ENCODE measurements at regions not wholly inside any gene's neighbourhood (a gene's known extent, or its start where the extent isn't known, plus 50 kb on each side); places are given as distances from the start of the nearest gene placed in this dataset.

DNA sequence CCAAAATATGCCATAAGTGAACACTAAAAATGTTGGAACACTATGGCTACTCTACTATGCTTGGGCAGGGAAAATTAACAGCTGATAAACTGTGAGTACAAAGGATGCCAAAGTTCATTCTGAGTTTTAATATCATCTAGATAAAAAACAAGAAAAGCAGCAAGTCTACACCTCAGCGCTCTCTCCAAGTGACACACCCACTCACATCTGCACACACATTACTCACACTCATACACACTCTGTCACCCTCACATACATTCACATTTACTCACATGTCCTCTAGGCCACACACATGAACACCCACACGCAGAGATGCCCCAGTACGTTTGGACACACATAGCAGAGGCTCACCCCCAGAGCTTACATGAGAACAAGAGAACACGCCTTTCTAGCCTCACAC lies 87.3 kb upstream of the RAB4A start:
- no peak for DNase-seq (ENCODE audit: low spot score)

DNA sequence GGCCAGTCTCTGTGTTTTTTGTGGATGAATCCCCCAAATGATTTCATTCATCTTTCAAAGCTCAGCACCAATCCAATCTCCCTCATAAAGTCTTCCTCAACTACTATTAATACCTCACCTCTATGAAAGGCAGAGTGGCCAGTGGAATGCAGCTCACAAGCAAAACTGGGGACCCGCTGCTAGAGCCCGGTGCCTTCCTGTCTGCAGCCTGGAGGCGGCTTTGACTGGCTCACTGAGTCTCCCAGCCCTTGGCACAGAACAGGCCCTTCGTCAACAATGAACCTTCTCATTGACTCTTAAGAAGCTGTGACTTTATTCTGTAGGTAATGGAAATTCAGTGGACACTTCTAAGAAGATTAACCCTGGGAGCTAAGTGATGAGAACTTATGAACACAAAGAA lies 86.8 kb upstream of the RAB4A start:
- DNase-seq (ENCODE audit: low spot score): no peak

DNA sequence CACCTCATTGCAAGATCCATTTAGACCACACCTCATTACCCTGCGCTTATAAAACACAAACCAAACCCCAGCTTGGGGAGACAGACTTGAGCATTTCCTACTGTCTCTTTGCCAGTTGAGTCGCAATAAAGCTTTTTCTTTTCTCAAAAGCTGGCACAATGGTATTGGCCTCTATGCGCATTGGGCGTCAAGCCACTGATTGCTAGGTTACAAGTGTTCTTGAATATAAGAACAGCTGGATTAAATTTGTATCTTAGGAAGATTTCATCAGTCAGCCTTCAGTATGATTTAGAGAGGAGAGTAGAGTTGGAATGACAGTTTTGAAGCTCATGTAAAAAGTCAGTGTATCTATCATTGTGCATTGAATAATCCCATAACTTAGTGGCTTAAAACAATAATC lies 84.9 kb upstream of the RAB4A start:
- DNase-seq (ENCODE audit: low spot score): no peak

DNA sequence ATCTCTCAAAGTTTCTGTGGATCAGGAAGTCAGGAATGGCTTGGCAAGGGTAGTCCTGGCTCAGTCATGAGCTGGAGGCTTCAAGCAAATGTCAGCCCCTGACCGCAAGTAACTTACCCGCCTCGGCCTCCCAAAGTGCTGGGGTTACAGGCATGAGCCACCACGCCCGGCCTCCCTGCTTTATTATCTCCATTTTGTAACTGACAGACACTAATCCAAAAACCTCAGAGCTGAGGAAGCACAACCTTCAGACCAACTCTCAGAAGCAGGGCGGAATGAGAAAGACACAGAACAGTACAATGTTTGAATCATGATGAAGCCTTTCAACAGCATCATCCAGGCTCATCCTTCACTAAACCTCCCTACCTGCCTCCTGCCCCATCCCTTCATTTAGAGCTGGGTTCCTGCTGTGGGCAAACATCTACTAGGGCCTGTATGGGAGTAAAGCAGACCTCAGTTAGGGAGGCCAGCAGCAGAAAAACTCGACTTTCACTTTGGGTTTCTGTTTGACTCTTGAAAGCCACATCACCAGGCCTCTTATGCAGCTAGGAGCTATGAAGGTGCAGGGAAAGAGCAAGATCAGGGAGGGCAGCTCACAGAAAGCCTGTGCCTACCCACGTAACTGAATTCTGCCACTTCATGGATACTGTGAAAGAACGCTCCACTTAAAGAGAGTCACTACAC lies 84.4 kb upstream of the RAB4A start:
- no peak for DNase-seq (ENCODE audit: low spot score)

DNA sequence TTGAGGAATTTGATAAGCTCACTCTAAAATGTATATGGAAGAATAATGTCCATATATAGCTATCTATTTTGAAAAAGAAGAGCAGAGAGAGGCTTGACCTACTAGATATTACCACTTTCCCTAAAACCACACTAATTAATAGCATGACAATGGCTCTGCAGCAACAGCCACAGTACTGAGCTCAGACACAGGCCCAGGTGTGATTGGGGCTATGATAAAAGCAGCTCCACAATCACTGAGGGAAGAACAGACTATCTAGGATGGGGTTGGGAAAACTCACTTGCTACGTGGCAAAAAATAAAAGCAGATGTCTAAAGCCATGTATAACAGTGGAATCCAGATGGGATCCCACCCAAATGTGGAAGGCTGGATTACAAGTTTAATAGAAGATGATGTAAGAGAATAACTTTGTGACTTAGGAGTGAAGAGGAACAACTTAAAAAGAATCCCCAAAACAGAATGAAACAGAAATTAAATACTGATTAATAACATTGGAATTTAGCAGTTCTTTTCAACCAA lies 80.8 kb upstream of the RAB4A start:
- no peak for DNase-seq (ENCODE audit: low spot score)

DNA sequence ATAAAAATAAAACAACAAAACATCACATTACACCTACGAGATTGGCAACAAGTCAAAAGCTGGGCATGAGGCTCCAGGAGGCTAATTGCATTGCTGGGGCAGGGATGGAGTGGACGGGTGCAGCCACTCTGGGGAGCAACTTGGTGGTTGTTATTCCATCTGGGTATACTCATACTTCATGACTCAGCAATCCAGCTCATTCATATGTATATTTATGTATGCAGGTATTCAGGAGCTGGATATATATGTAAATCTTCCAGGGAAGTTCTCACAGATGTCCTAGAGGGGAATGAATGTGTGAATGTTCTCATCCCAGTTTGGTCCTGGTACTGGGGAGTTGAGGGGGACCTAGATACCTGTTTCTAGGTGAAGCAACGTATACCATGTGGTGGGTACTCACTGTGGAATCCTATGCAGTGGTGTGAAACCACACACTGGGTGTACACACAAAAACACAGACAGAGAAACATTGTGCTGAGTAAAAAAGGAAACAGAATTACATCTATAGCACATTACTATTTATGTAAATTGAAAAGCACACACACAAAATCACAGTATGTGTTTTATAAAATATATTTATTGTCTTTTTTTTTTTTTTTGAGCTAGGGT lies 79.7 kb upstream of the RAB4A start:
- no peak for DNase-seq (ENCODE audit: low spot score)

DNA sequence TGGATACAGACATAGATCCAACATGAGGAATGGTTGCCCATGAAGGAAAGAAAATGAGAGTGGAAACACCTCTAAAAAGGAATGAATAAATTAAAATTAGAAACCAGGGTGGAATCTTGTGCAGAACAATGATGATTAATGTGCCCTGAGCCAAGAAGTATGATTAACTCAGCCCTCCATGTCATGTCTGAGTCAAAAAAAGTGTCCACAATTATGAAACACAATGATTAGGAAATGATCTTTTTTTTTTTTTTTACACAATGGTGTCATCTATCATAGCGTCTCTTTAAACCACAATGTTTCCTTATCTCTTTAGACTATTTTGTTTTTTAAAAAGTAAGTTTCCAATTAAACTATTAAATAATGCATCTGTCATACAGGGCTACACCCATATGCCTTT lies 78.9 kb upstream of the RAB4A start:
- no peak for DNase-seq (ENCODE audit: low spot score)

DNA sequence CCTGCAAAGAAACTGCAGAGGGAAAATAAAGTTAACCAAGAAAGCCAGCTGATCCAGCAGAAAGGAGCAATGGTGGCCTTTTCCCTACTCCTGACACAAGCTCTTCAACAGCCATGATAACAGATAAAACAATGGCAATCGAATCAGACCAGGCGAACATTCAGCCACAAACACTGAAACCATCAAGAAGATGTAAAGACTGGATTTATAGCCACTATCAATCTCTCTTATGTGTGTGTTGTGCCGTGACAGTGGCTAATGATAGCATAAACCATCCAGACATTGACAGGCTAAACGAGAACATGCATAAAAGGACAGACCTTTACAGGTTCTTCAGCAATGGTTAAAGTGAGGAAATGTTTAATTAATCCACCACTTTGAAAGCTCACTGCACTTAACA lies 78.1 kb upstream of the RAB4A start:
- DNase-seq (ENCODE audit: low spot score): no peak

DNA sequence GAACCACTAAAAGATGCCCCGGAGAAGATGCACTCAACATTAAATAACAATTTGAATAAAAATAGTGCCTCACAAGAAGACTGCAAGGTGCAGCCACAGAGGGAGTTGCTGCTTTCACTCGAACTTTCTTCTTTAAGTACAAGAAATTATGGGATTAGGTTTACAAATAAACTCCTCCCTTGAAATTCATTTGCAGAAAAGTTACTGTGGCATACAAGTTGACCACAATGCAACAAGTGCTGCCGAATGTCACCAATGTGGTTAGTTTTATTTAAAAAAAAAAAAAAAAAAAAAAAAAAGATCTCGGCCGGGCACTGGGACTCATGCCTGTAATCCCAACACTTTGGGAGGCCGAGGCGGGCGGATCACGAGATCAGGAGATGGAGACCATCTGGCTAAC lies 76.8 kb upstream of the RAB4A start:
- DNase-seq (ENCODE audit: low spot score): no peak

DNA sequence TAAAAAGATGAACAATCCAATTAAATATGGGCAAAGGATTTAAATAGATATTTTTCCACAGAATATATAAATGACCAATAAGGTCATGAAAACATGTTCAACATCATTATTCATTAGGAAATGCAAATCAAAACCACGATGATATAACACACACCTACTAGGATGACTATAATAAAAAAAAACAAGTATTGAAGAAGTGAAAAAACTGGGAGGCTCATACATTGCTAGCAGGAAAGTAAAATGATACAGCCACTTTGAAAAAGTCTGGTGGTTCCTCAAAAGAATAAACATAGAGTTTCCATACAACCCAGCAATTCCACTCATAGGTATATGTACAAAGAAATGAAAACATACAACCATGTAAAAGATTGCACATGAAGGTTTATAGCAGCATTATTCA lies 75.7 kb upstream of the RAB4A start:
- no peak for DNase-seq (ENCODE audit: low spot score)

DNA sequence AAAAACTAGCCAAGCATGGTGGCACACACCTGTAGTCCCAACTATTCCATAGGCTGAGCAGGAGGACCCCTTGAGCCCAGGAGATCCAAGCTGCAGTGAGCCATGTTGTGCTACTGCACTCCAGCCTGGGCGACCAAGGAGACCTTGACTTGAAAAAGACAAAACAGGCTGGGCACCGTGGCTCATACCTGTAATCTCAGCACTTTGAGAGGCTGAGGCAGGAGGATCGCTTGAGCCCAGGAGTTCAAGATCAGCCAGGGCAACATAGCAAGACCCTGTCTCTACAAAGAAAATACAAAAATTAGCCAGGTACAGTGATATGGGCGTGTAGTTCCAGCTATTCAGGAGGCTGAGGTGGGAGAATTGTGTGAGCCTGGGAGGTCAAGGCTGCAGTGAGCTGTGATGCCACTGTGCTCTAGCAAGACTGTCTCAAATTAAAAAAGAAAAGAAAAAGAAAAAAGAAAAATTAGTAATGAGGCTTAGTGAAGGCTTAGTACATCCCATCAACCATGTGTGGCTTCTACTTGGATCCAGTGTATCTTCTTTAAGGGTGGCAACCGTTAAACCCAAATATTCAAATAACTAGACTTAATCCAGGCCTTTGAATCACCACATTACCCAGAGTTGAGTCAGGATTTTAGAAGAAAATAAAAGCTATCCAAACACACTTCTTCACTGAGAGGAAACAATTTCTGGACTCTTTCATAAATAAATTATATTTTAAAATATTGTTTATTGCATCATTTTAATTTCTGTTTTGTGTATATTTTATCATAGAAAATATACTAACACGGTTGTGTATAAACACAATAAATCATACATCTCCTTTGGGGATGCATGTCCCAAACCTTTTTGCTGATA lies 74.3 kb upstream of the RAB4A start:
- DNase-seq (ENCODE audit: low spot score): no peak

DNA sequence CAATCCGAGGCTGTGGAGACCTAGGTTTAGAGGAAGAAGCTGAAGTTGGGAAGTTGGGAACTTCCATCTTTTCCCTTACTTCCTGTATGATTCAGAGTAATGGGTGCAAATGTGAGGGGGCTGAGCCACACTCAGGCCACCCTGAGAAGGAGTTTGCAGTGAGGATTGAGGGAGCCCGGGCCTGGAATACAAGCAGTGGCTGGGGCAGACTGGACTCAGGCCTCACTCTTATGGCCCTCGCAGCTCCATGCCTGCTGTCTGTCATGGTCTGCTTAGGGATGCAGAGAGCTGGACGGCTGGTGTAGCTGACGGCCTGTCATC lies 73.7 kb upstream of the RAB4A start:
- no peak for DNase-seq (ENCODE audit: low spot score)

DNA sequence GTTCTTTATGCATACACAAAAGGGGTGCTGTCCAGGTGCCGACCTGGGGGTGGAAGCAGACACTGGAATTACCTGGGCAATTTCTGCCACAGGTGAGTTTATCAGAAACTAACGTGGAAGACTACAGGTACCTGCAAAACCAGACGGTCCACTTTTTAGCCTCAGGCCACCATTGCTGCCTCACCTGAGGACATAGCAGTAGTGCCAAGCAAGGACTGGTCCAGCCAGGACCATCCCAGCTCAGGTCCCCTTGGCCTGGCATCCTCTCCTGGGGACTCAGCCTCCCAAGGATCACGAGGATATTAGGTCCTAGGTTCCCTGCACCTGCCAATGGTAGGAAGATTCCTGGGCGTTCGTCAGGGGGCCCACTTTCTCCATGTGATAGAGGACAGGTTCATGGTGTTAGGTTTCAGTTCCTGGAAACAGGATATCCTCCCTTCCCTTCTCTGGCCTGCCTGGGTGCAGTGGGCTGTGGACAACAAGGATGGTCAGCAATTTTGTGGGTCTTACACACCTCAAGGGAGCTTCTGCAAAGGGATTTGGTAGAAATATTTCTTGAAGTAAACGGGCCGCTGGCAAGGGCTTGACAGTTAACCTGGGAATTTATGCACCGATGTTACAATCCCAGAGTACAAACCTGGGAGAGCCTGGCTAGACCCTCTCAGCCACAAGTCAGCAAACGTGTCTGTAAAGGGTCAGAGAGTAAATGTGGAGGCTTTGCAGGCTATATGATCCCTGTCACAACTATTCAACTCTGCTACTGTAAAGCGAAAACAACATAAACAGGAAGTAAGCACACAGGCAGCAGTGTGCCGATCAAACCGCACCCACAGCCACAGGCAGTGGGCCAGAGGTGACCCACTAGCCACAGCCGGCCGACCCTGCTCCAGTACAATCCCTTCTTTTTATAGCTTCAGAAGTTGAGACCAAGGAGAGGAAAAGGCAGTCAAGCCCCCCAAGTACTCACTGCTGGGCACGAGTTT lies 71.4 kb upstream of the RAB4A start:
- no peak for DNase-seq (ENCODE audit: low spot score)

DNA sequence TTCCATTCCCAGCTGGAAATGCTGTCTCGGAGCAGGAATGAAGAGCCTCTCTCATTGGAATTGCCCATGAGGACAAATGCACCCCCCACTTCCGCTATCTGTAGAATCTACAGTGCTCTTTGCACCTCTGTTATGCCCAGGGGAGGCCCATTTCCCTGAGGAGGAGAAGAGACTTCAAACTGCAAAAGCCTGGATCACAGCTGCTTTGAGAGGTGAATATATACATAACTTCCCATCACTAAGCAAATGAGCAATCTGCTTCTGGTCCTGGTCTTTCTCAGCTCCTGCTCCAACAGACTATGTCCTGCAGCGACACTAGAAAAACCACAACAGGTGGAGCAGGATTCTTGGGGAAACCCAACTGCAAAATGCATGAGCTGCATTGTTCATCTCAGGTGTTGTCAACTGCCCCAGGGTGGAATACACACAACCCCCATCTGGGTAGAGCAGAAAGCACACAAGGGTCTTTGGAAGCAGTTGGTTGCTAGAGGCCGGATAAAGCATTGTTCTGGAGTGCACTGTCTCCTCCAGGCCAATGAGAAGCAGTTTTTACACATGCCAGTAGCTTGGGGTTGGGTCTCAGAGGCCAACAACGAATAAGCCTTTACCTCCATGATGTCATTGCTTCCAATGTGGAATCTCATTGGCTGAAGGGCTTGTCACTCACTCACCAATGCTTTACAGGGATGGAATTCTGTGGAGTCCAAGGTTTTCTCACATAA lies 67.7 kb upstream of the RAB4A start:
- peak; percentile 37 for DNase-seq (ENCODE audit: low spot score)

DNA sequence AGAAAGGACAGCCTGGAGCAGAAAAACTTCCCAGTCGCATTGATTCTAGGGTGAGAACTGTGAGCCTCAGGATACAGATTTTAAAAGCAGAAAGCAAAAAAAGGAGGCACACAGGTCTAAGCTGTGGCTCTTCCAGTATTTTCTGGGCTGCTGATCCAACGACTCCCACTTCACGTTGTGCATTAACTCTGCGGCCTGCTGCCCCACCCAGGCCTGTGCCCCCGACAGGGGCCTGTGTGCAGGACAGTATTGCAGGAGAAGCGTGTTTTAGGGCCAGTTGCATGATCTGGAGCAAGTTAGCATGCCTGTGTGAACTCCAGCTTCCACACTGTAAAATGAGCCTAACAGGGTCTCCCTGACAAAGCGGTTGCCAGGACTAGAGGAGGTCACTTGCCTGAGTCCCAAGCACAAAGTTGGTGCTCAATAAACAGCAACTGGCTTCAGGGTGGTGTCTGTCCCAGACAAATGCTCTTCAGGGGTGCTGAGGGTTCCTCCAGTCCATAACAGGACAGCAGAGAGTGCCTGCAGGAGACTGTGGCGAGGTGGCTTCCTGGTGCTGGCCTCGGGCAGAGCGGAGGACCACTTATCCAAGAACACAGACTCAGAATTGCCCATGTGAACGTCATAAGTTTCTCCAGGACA lies 66.8 kb upstream of the RAB4A start:
- DNase-seq (ENCODE audit: low spot score): no peak

DNA sequence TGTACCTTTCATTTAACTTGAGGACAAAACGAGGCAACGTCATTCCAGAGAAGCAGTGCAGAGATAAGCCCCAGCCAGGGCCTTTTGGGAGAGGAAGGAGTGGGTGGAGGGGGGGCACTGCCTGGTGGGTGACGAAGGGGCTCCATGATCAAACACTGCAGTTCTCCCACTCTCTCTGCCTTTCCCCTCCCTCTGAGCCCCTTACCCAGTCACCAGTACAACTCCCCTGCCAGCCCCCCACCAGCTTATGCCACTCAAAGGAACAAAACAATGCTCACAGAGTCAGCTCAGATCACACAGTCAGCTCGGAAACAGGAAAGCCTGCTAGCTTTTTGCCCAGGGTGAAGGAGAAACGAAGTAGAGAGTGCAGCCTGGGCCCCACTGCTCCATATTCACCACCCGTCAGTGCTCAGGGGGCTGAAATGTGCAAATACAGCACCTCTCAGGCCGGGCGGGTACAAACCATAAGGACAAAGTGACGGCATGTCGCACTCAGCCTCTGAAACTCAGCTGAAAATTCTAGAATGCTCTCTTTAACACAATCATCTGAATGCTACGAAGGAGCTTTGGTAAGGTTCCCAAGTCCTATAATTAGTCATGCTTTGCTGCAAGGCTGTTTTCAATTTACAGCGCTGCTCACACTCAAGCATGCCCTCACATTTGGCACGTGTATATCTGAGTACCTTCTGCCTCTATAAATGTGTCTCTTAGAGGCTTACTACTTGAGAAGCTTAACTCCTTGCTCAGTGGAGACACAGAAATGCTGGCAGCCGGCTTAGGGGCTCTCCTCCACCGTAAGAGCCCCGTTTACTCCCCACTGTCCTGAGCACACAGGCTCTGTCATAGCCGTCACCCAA lies 65.8 kb upstream of the RAB4A start:
- DNase-seq (ENCODE audit: low spot score): no peak

DNA sequence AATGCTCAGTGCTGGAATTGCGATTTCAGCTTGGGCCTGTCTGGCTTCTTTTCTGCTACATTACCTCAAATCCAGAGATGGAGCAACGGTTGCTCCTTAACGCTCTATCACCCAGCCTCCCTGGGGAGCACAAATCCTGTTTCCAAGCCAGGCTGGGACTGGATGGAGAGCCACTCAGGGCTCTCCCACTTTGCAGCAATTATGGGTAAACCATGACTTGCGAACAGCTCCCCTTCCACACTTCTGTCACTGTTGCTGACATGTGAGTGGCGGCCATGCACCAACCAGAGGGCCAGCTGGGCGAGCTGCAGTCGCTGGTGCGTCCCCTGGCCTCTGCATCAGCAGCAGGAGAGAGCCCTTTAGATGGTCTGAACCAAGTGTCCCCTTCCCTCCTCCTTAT lies 65.1 kb upstream of the RAB4A start:
- DNase-seq (ENCODE audit: low spot score): no peak

DNA sequence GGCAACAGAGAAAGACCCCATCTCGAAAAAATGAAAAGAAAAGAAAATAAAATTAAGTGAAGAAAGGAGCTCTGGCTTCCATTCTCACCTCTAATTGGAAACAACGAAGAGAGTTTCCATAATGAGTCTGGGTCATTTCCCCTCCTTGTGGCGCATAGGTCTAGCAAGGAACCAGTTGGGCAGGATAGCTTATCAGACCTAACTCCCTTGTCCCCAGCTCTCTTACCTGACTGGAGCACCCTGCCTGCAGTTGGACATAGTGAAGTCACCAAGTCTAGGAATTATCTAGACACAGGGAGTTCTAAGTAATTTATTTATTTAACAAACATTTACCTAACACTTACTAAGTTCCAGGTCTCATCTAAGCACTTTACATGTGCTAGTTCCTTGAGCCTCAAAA lies 63.0 kb upstream of the RAB4A start:
- no peak for DNase-seq (ENCODE audit: low spot score)

DNA sequence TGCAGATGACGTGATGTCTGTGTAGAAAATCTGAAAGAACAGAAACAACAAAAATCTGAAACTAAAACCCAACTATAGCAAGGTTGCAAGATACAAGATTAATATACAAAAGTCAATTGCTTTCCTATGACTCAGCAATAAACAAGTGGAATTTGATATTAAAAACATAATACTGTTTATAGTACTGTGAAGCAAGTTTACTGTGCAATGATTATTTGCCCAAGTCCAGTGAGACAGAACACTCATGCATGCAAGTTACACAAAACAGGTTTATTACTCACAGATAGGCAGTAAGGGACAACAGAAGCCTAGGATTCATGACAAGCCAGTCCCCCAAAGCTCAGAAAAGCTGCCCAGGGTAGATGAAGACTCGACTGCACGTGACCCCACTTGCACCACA lies 62.4 kb upstream of the RAB4A start:
- no peak for DNase-seq (ENCODE audit: low spot score)

DNA sequence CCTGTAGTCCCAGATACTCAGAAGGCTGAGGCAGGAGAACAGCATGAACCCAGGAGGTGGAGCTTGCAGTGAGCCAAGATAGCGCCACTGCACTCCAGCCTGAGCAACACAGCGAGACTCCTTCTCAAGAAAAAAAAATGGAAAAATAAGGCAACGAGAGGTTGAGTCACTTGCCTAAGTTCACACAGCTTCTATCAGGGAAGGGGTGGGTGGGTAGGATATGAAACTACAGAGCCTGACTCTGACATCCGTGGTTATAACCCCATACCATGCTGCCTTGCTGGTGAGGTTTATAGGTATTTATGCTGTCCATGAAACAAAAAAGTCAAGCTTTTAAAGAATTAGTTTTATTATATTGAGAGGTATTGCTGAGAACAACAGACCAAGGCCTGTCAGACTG lies 61.5 kb upstream of the RAB4A start:
- no peak for DNase-seq (ENCODE audit: low spot score)
